Natural killer cell treated with Interleukin-12 subunit alpha and Interleukin-12 subunit beta and Interleukin-15 and Interleukin-18, amount 100 ng/mL, for 72 hours (primary cell): ENCODE measurements at regions not wholly inside any gene's neighbourhood (a gene's known extent, or its start where the extent isn't known, plus 50 kb on each side); places are given as distances from the start of the nearest gene placed in this dataset.

ENCODE experiments used
- ATAC-seq, 2 donors: fragments of 150-1000 bp; cut with Tn5 transposase in 1 of 2; sonication (Bioruptor Pico), chemical (Tn5 transposase) in 1 of 2; 2 replicates each; pipeline ENCODE4 v1.10.0; 2021
- DNase-seq: peaks from one replicate; pipeline ENCODE4 v3.0.0; 2022; ENCODE audit warnings: low spot score
- H3K27ac Mint-ChIP-seq, 2 donors: 1 replicate in 1 of 2; 2 replicates in 1 of 2; pipeline ENCODE4 v1.8.0; 2022; ENCODE audit warnings: mixed read lengths in 2 of 2, mild to moderate bottlenecking in 1 of 2, moderate library complexity in 1 of 2
- H3K27me3 Mint-ChIP-seq, 2 donors: 1 replicate in 1 of 2; 2 replicates in 1 of 2; pipeline ENCODE4 v1.8.0; 2022; ENCODE audit warnings: mixed read lengths in 2 of 2
- H3K36me3 Mint-ChIP-seq: one replicate; pipeline ENCODE4 v1.8.0; 2022; ENCODE audit warnings: mixed read lengths
- H3K4me1 Mint-ChIP-seq, 2 donors: 1 replicate in 1 of 2; 2 replicates in 1 of 2; pipeline ENCODE4 v1.8.0; 2022; ENCODE audit warnings: low read depth in 2 of 2, mixed read lengths in 2 of 2, mild to moderate bottlenecking in 1 of 2
- H3K4me3 Mint-ChIP-seq: one replicate; pipeline ENCODE4 v1.8.0; 2022; ENCODE audit warnings: mixed read lengths
- H3K9me3 Mint-ChIP-seq: 2 replicates; pipeline ENCODE4 v1.8.0; 2022; ENCODE audit warnings: mixed read lengths

DNA sequence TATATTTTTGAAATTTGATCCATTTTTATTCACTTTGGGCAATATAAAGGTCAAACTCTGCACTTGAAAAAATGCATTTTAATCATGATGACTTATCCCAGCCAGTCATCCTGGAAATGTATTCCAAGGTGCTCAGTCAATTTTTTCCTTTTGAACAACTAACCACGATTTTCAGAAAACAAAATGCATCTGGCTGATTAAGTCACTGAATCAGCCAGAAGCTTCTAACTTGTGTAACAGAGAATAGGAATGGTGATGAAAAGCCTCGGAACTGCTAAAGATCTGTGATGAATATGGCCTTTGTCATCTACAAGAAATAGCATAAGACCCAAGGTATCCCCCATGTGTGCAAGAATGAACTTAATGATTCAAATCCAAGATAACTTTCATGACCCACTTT lies 572.7 kb downstream of the EPHA4 start:
- Mint-ChIP-seq H3K36me3 (no peaks in the 10 kb centered on the region), H3K27ac (no peak overlapping the region), H3K4me3 (no peak overlapping the region), H3K4me1 (no peaks in the 10 kb centered on the region), H3K27me3 (peaks cover 11 to 20% of the 10 kb centered on the region in 2 donors), H3K9me3 (no peaks in the 10 kb centered on the region)
- DNase-seq (no peak), ATAC-seq (no peak)

DNA sequence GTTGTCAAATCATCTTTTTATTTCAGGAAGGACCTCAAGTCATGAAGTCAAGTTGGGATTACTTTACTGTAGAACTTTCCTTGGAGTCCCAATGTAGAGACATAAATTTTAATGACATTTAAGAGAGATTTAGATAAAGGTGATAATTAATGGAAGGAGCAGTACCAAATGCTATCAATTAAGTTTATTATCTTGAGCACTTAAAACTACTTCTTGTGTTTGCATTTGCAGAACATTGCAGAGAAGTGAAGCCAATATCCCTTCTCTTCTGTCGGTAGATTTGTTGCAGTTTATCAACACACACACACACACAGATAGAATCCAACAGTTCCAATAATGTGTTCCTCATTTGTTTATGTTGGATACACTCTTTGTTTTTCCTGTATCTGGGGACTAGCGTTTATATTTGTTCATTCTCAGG lies 570.7 kb downstream of the EPHA4 start:
- H3K36me3 Mint-ChIP-seq: no peaks in the 10 kb centered on the region
- no peaks in the 10 kb centered on the region for H3K9me3 Mint-ChIP-seq
- no peaks in the 10 kb centered on the region for H3K4me1 Mint-ChIP-seq
- H3K27me3 Mint-ChIP-seq: peaks cover 6 to 11% of the 10 kb centered on the region in 2 donors
- no peak overlapping the region for H3K27ac Mint-ChIP-seq
- no peak for ATAC-seq
- DNase-seq: no peak
- H3K4me3 Mint-ChIP-seq: no peak overlapping the region

DNA sequence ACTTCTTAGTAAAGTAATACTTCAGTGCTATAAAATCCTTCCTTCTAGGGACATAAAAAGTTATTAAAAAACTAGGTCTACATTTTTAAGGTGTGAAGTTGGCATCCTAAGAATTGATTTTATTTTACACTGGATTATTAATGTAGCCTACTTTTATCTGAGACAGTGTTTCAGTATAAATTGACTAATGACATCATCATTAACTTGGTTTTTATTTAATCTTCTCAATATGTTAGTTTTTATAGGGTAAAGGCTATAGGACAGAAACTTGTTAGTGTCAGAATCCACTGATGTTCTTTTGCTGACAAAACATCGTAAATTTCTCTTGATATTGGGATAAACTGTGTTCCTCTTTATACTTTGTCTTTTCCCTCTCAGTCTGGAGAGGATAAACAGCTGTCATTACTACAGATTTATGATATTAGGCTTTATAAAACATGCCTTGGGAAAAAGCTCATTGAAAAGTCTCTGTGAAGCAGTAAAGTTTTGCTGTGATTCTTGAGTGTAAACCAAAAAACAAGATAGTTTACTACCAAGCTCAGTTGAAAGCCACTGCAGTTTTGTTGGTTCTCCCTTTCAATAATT lies 569.9 kb downstream of the EPHA4 start:
- H3K36me3 Mint-ChIP-seq: no peaks in the 10 kb centered on the region
- no peak overlapping the region for H3K27ac Mint-ChIP-seq
- no peak for DNase-seq
- no peaks in the 10 kb centered on the region for H3K4me1 Mint-ChIP-seq
- H3K4me3 Mint-ChIP-seq: no peak overlapping the region
- H3K9me3 Mint-ChIP-seq: no peaks in the 10 kb centered on the region
- no peak for ATAC-seq
- H3K27me3 Mint-ChIP-seq: peaks cover 6 to 11% of the 10 kb centered on the region in 2 donors

DNA sequence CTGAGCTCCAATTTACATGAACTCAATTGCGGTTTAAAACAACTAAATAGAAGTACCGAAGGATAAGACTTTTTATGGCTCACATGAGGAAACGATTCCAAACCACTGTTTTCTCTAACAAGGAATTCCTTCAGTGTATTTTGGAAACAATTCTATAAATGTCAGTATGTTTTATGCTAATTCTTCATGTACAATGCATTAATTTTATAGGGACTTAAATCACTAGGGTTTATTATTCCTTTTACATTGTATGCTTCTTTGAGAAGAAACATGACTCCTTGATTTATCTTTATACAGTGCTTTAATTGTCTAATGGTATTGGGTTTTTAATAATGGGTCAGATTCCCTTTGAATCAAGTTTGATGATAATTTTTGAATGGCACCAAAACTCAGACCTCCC lies 566.8 kb downstream of the EPHA4 start:
- DNase-seq: no peak
- Mint-ChIP-seq H3K27ac (no peak overlapping the region), H3K9me3 (no peaks in the 10 kb centered on the region), H3K4me1 (no peaks in the 10 kb centered on the region), H3K27me3 (peaks cover 5 to 15% of the 10 kb centered on the region in 2 donors), H3K36me3 (no peaks in the 10 kb centered on the region), H3K4me3 (no peak overlapping the region)
- no peak for ATAC-seq

DNA sequence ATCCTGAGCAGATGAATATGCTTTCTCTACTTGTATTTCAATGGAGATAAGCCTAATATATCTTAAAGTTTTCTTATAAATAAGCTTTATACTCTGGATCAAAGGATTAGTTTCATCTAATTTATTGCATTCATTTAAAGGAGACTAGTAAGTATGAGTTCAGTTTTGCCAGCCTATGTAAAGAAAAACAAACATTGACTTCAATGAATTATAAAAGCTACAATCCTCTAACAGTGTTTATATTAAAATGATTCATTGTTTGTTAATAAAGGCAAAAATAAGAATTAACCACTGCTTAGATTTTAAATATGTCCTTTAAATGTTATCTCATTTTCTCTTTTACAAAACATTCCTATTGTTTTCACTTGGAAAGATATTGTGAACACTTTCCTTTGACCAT lies 566.0 kb downstream of the EPHA4 start:
- no peaks in the 10 kb centered on the region for H3K4me1 Mint-ChIP-seq
- ATAC-seq (no peak), DNase-seq (no peak)
- no peak overlapping the region for H3K27ac Mint-ChIP-seq
- peaks cover 5 to 15% of the 10 kb centered on the region in 2 donors for H3K27me3 Mint-ChIP-seq
- no peaks in the 10 kb centered on the region for H3K36me3 Mint-ChIP-seq
- H3K4me3 Mint-ChIP-seq: no peak overlapping the region
- H3K9me3 Mint-ChIP-seq: no peaks in the 10 kb centered on the region

DNA sequence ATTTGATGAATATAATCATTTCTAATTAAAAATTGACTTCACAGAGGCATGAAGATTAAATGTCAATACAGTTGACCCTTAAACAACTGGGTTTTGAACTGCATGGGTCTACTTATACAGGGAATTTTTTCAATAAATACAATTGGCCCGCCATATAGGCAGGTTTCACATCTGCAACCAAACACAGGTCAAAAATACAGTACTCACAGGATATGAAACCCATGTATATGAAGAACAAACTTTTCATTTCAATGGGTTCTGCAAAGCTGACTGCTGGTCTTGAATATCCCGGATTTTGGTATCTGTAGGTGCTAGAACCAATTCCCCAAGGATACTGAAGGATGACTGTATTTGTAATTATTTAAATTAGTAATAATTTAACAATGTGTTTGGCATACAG lies 555.6 kb downstream of the EPHA4 start:
- Mint-ChIP-seq H3K4me3 (no peak overlapping the region), H3K4me1 (peaks cover 0 to 5% of the 10 kb centered on the region in 2 donors), H3K27ac (no peak overlapping the region), H3K9me3 (no peaks in the 10 kb centered on the region), H3K36me3 (no peaks in the 10 kb centered on the region), H3K27me3 (peaks cover 0 to 2% of the 10 kb centered on the region in 2 donors)
- ATAC-seq (no peak), DNase-seq (no peak)

DNA sequence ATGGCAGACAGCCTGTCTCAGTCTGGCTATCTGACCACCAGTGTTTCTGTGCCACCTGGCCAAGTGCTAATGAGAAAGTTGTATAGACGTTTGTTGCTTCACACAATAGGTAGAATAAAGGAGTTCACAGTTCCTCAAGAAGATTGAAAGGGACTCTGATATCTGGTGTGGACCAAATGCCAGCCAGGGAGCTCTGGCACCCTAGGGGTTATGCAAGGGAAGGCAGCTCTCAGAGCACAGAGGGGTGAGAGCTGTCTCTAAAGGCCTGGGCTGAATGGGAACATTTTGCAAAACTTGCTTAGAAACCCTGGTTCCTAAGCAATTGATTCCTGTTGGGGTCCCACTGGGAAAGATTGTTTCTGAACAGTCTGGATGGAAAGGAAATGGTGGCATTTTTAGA lies 553.8 kb downstream of the EPHA4 start:
- DNase-seq: no peak
- no peaks in the 10 kb centered on the region for H3K36me3 Mint-ChIP-seq
- H3K9me3 Mint-ChIP-seq: no peaks in the 10 kb centered on the region

DNA sequence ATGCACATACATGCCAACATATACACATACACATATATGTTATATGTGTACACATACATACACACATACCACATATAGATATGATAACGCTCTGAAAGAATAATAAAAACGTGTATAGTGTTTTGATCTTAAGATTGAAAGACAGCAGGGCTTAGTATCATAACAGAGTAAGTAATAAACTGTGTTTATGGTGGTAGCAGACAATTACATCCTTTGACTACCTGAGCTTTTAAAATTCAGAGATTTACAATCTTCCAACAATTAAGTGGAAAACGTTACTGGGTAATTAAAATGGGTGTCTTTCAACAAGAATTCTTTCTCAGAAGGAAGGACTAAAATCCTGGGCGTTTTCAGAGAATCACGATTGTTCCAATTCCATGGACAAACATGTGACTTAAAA lies 552.4 kb downstream of the EPHA4 start:
- DNase-seq: no peak
- H3K4me3 Mint-ChIP-seq: no peak overlapping the region

More for the DNA sequence above, 553.8 kb downstream of the EPHA4 start:
- H3K27me3 Mint-ChIP-seq: peaks cover 0 to 8% of the 10 kb centered on the region in 2 donors
- H3K27ac Mint-ChIP-seq: no peak overlapping the region
- no peak for ATAC-seq
- peaks cover 0 to 5% of the 10 kb centered on the region in 2 donors for H3K4me1 Mint-ChIP-seq
- H3K4me3 Mint-ChIP-seq: no peak overlapping the region

DNA sequence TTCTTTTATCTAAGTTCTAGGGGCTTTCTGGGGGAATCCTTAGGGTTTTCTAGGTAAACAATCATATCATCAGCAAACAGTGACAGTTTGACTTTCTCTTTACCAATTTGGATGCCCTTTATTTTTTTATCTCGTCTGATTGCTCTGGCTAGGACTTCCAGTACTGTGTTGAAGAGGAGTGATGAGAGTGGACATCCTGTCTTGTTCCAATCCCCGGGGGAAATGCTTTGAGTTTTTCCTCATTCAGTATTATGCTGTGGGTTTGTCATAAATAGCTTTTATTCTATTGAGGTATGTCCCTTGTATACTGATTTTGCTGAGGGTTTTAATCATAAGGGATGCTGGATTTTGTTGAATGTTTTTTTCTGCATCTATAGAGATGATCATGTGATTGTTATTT lies 549.5 kb downstream of the EPHA4 start:
- H3K27me3 Mint-ChIP-seq: peaks cover 0 to 17% of the 10 kb centered on the region in 2 donors
- H3K36me3 Mint-ChIP-seq: no peaks in the 10 kb centered on the region
- H3K4me3 Mint-ChIP-seq: no peak overlapping the region
- no peak overlapping the region for H3K27ac Mint-ChIP-seq
- no peaks in the 10 kb centered on the region for H3K4me1 Mint-ChIP-seq
- DNase-seq (no peak), ATAC-seq (no peak)
- no peaks in the 10 kb centered on the region for H3K9me3 Mint-ChIP-seq

More for the DNA sequence above, 552.4 kb downstream of the EPHA4 start:
- Mint-ChIP-seq H3K9me3 (no peaks in the 10 kb centered on the region), H3K27ac (no peak overlapping the region), H3K36me3 (no peaks in the 10 kb centered on the region), H3K4me1 (no peaks in the 10 kb centered on the region), H3K27me3 (peaks cover 0 to 17% of the 10 kb centered on the region in 2 donors)
- no peak for ATAC-seq

DNA sequence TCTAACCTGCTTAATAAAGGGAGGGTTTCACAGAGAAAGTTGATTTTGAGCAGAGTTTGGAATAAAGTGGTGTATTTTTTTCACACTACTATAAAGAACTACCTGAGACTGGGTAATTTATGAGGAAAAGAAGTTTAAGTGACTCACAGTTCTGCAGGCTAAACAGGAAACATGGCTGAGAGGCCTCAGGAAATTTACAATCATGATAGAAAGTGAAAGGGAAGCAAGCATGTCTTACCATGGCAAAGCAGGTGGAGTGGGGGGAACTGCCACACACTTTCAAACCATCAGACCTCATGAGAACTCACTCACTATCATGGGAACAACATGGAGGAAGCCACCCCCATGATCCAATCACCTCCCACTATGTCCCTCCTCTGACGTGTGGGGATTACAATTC lies 546.7 kb downstream of the EPHA4 start:
- H3K9me3 Mint-ChIP-seq: no peaks in the 10 kb centered on the region
- H3K4me1 Mint-ChIP-seq: no peaks in the 10 kb centered on the region
- no peak overlapping the region for H3K27ac Mint-ChIP-seq
- no peak for DNase-seq
- no peaks in the 10 kb centered on the region for H3K36me3 Mint-ChIP-seq
- peaks cover 0 to 17% of the 10 kb centered on the region in 2 donors for H3K27me3 Mint-ChIP-seq
- ATAC-seq: no peak
- H3K4me3 Mint-ChIP-seq: no peak overlapping the region

DNA sequence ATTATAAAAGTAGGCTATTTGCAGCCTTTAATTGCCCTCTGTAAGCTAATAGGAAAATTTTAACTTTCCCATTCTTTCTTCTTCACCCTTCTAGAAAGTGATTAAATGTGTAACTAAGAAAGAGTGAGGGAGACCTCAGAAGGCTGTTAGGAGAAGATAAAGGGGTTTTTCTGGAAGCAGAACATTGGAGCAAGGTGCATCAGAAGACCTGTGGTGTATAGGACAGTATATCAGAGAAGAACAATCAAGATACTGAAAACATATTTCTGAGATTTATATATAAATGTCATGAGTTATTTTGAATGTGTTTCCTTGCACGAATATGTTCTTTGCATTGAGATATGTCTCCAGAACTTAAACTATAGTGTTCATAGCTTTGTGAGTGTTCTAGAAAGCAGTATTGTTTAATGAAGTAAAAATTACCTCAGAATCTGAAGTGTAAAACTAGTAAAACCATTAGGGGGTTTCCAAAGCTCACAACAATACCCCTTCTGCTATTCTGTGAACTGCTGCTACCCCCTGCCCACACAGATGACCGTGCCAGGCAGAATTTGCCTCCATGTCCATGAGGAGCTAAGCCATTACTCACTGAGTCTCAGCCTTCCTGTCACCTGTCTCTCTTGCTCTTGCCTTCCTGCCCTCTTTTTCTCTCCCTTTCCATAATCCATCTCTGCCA lies 537.9 kb downstream of the EPHA4 start:
- Mint-ChIP-seq H3K4me3 (no peak overlapping the region), H3K27me3 (peaks cover 7 to 28% of the 10 kb centered on the region in 2 donors), H3K4me1 (peaks cover 0 to 3% of the 10 kb centered on the region in 2 donors), H3K9me3 (no peaks in the 10 kb centered on the region), H3K36me3 (no peaks in the 10 kb centered on the region), H3K27ac (no peak overlapping the region)
- DNase-seq (no peak), ATAC-seq (no peak)

DNA sequence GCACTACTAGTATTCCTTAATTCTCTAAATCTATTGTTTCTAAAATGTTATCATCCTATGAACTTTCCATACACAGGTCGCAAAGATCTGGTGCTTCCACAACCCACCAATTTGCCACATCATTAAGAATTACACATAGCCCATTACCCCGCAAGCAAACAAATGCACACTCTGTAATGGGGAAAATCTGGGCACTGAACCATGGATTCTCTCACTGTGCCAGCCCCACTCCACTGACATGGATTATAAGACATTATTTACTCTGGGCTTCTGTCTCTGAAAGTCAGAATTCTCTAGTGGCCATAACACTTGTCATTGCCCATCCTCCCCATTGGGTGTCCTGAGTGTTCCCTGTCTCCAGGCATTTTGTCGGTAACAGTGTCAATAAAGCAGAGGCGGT lies 537.1 kb downstream of the EPHA4 start:
- Mint-ChIP-seq H3K4me1 (peaks cover 0 to 3% of the 10 kb centered on the region in 2 donors), H3K36me3 (no peaks in the 10 kb centered on the region), H3K9me3 (no peaks in the 10 kb centered on the region), H3K4me3 (no peak overlapping the region), H3K27me3 (peaks cover 7 to 28% of the 10 kb centered on the region in 2 donors), H3K27ac (no peak overlapping the region)
- ATAC-seq: no peak
- DNase-seq: no peak

DNA sequence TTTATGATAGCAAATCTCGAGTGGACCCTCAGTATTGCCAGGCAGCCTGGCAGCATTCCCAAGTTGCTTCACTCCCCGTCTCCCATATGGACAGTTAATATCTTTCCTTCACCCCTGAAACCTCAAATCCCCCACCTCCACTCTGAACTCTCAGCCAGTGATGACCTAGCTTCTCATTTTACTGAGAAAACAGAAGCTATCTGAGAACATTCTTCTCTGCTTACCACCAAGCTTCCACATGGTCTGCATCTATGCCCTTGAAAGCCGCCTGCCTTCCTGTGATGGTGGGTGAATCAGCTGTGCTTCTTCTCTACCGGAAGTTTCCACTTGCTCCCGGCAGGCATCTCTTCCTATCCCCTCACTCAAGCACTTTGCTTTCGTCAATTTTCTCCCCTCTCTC lies 529.2 kb downstream of the EPHA4 start:
- ATAC-seq (no peak), DNase-seq (no peak)
- H3K4me1 Mint-ChIP-seq: no peaks in the 10 kb centered on the region
- H3K27me3 Mint-ChIP-seq: no peaks in the 10 kb centered on the region
- no peak overlapping the region for H3K4me3 Mint-ChIP-seq
- H3K9me3 Mint-ChIP-seq: no peaks in the 10 kb centered on the region
- H3K27ac Mint-ChIP-seq: no peak overlapping the region
- H3K36me3 Mint-ChIP-seq: no peaks in the 10 kb centered on the region

DNA sequence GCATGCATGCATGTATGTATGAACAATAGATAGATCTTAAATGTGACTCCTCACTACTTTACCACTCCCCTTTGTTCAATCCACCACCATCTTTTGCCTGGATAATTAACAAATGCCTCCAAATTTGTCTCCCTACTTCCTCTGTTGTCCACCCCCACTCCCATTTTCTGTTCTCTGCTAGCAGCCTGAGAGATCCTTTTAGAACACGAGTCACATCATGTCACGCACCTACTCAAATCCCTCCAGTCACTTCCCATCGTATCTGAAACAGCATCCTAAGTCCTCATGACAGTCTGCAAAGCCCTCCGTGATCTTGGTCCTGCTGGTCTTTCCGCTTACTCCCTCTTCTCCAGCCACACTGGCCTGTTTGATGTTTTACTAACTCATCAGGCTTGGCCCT lies 527.3 kb downstream of the EPHA4 start:
- Mint-ChIP-seq H3K36me3 (no peaks in the 10 kb centered on the region), H3K9me3 (no peaks in the 10 kb centered on the region), H3K27me3 (no peaks in the 10 kb centered on the region), H3K4me1 (no peaks in the 10 kb centered on the region), H3K4me3 (no peak overlapping the region), H3K27ac (no peak overlapping the region)
- DNase-seq: no peak
- no peak for ATAC-seq
